Neural progenitor cell (in vitro differentiated cells): ENCODE measurements at regions not wholly inside any gene's neighbourhood (a gene's known extent, or its start where the extent isn't known, plus 50 kb on each side); places are given as distances from the start of the nearest gene placed in this dataset.

Source experiments
- EZH2 ChIP-seq: fragments of 200-600 bp; sonication (generic); IDR thresholded peaks from 2 replicates; pipeline ENCODE4 v1.6.1; 2017; ENCODE audit warnings: antibody characterized with exemption, mild to moderate bottlenecking, moderate library complexity
- EZH2phosphoT487 ChIP-seq: fragments of 200-600 bp; sonication (generic); IDR thresholded peaks from 2 replicates; pipeline ENCODE4 v1.6.1; 2017; ENCODE audit warnings: antibody characterized with exemption
- TF ChIP-seq, protein P1 (sequence below): fragments of 200-600 bp; sonication (generic); IDR thresholded peaks from 2 replicates; pipeline ENCODE4 v1.5.1; 2017; ENCODE audit warnings: antibody characterized with exemption, mild to moderate bottlenecking

DNA sequence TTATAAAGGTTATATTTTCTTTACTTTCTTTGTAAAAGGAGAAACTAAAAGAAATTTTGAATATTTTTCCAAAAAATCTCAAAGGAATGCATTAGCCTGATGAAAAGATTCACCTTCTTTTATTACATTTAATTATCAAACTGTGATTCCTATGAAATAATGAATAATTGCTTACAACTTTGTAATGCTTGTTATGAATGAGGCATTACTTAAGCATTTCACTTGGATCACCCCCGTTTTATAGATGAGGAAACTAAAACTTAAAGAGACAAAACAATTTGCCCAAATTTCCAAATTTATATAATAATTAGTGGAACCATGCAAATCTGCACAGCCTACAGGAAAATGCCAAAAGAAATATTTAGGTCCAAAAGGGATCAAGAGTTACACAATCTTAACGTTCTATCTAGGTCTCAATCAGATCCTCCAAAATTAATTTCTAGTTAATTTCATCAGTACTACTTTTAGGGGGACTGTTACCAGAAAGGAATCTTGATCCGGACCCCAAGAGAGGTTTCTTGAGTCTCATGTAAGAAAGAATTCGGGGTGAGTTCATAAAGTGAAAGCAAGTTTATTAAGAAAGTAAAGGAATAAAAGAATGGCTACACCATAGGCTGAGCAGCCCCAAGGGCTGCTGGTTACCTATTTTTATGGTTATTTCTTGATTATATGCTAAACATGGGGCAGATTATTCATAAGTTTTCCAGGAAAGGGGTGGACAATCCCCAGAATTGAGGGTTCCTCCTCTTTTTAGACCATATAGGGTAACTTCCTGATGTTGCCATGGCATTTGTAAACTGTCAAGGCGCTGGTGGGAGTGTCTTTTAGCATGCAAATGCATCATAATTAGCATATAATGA is 288.0 kb downstream of the ADGB start:
- TF ChIP-seq, protein P1, sequence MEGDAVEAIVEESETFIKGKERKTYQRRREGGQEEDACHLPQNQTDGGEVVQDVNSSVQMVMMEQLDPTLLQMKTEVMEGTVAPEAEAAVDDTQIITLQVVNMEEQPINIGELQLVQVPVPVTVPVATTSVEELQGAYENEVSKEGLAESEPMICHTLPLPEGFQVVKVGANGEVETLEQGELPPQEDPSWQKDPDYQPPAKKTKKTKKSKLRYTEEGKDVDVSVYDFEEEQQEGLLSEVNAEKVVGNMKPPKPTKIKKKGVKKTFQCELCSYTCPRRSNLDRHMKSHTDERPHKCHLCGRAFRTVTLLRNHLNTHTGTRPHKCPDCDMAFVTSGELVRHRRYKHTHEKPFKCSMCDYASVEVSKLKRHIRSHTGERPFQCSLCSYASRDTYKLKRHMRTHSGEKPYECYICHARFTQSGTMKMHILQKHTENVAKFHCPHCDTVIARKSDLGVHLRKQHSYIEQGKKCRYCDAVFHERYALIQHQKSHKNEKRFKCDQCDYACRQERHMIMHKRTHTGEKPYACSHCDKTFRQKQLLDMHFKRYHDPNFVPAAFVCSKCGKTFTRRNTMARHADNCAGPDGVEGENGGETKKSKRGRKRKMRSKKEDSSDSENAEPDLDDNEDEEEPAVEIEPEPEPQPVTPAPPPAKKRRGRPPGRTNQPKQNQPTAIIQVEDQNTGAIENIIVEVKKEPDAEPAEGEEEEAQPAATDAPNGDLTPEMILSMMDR, result no peak
- TF ChIP-seq EZH2phosphoT487 (no peak), EZH2 (no peak)
